Keratinocyte (primary cell): ENCODE measurements at regions not wholly inside any gene's neighbourhood (a gene's known extent, or its start where the extent isn't known, plus 50 kb on each side); places are given as distances from the start of the nearest gene placed in this dataset.

ENCODE experiments used
- DNase-seq: peaks from one replicate; pipeline ENCODE4 v3.0.0-alpha.2; 2011; ENCODE audit warnings: low read depth, missing footprints, low spot score
- FAIRE-seq: peaks from 2 replicates; lab custom pipeline; 2011; peaks lifted over from hg19 to GRCh38; lab: Jason Lieb, UNC
- H2AFZ ChIP-seq: 2 replicates; pipeline ENCODE4 v1.6.0; 2012; ENCODE audit warnings: low read length, control low read depth, inconsistent platforms; ENCODE audit not compliant: control insufficient read depth
- H3K27ac ChIP-seq: 2 replicates; pipeline ENCODE4 v1.5.1; 2011; ENCODE audit warnings: low read length; ENCODE audit not compliant: control insufficient read depth, insufficient read depth
- H3K27me3 ChIP-seq: 3 replicates; pipeline ENCODE4 v1.6.0; 2011; ENCODE audit warnings: low read length; ENCODE audit not compliant: control insufficient read depth, insufficient read depth; ENCODE audit errors: extremely low read depth
- H3K36me3 ChIP-seq, 2 experiments: 2 replicates in 1 of 2; 3 replicates in 1 of 2; pipeline ENCODE4 v1.5.1; 2011; ENCODE audit warnings: low read length in 2 of 2, mild to moderate bottlenecking in 1 of 2; ENCODE audit not compliant: control insufficient read depth in 2 of 2, insufficient read depth in 2 of 2; ENCODE audit errors: extremely low read depth in 1 of 2
- H3K4me1 ChIP-seq: 3 replicates; pipeline ENCODE4 v1.5.1; 2011; ENCODE audit warnings: low read length; ENCODE audit not compliant: control insufficient read depth, insufficient read depth; ENCODE audit errors: extremely low read depth
- H3K4me2 ChIP-seq: 3 replicates; pipeline ENCODE4 v1.6.0; 2011; ENCODE audit warnings: low read depth, low read length; ENCODE audit not compliant: control insufficient read depth, insufficient read depth; ENCODE audit errors: extremely low read depth
- H3K4me3 ChIP-seq, 3 experiments: fragments of 200-600 bp in 1 of 3; sonication (generic) in 1 of 3; 2 replicates in 2 of 3; 3 replicates in 1 of 3; pipeline ENCODE4 v1.5.1; 2011 to 2016; ENCODE audit warnings: low read length in 3 of 3, mild to moderate bottlenecking in 3 of 3, control low read depth in 2 of 3, inconsistent platforms in 1 of 3, low read depth in 1 of 3, mixed read lengths in 1 of 3, mixed run types in 1 of 3, moderate library complexity in 1 of 3; ENCODE audit not compliant: control insufficient read depth in 2 of 3, insufficient read depth in 2 of 3; ENCODE audit errors: extremely low read depth in 1 of 3
- H3K79me2 ChIP-seq: 2 replicates; pipeline ENCODE4 v1.6.0; 2012; ENCODE audit warnings: low read length; ENCODE audit not compliant: control insufficient read depth, insufficient read depth
- H3K9ac ChIP-seq: 3 replicates; pipeline ENCODE4 v1.6.0; 2011; ENCODE audit warnings: low read length; ENCODE audit not compliant: control insufficient read depth, insufficient read depth; ENCODE audit errors: extremely low read depth
- H3K9me1 ChIP-seq: 3 replicates; pipeline ENCODE4 v1.6.0; 2011; ENCODE audit warnings: low read length; ENCODE audit not compliant: control insufficient read depth, insufficient read depth; ENCODE audit errors: extremely low read depth
- H3K9me3 ChIP-seq: 2 replicates; pipeline ENCODE4 v1.5.1; 2012; ENCODE audit warnings: low read depth, low read length; ENCODE audit not compliant: control insufficient read depth
- H4K20me1 ChIP-seq: 3 replicates; pipeline ENCODE4 v1.6.0; 2011; ENCODE audit warnings: low read length; ENCODE audit not compliant: control insufficient read depth, insufficient read depth; ENCODE audit errors: extremely low read depth
- CTCF ChIP-seq, 3 experiments: IDR thresholded peaks in 1 of 3; conservative IDR thresholded peaks in 1 of 3; optimal IDR thresholded peaks in 1 of 3; 2 replicates in 2 of 3; 3 replicates in 1 of 3; pipeline versions ENCODE3 to v1.5.1; 2011; ENCODE audit warnings: low read length in 3 of 3, mild to moderate bottlenecking in 3 of 3, moderate library complexity in 2 of 3, control low read depth in 1 of 3, inconsistent platforms in 1 of 3; ENCODE audit not compliant: insufficient read depth in 2 of 3; ENCODE audit errors: extremely low read depth in 1 of 3
- EZH2 ChIP-seq: IDR thresholded peaks from one replicate; pipeline ENCODE4 v1.6.1; 2012; ENCODE audit warnings: inconsistent platforms, mild to moderate bottlenecking, low read length, moderate library complexity
- dilution Hi-C: fragments of 300-500 bp; cut with MboI; formaldehyde crosslinking; loops from one replicate; pipeline ENCODE4 v1.7.0; 2020; ENCODE audit warnings: low sequenced_read_pairs; ENCODE audit not compliant: extremely low pct_ligation_motif_present

- H3K9me3 ChIP-seq: no peaks in the 10 kb centered on the region
- peak; percentile 15 for DNase-seq
- no peak overlapping the region for H3K9ac ChIP-seq
- H2AFZ ChIP-seq: peak overlapping the region; percentile 27
- H3K4me2 ChIP-seq: no peak overlapping the region
- no peaks in the 10 kb centered on the region for H3K36me3 ChIP-seq
- dilution Hi-C loops: no loop called here
- no peak overlapping the region for H3K27ac ChIP-seq
- H3K79me2 ChIP-seq: no peaks in the 10 kb centered on the region
- H3K4me1 ChIP-seq: no peaks in the 10 kb centered on the region
- H3K9me1 ChIP-seq: no peaks in the 10 kb centered on the region
- H3K27me3 ChIP-seq: no peaks in the 10 kb centered on the region
- no peaks in the 10 kb centered on the region for H4K20me1 ChIP-seq
- peak; percentile 13 for FAIRE-seq
- peak in 1 of 3 experiments; percentile 32 for TF ChIP-seq CTCF (optimal IDR thresholded peaks at IDR 0.05 in 1 of 3, IDR thresholded peaks at IDR 0.05 in 1 of 3, conservative IDR thresholded peaks at IDR 0.05 in 1 of 3; ENCODE audit: extremely low read depth in 1 of 3, insufficient read depth in 2 of 3, low read length in 3 of 3)
- TF ChIP-seq EZH2: no peak
- no peak overlapping the region for H3K4me3 ChIP-seq
These were observed 523.5 kb upstream of the ZEB2 start for GRCh38 chr2:145043399-145043834.

- H4K20me1 ChIP-seq: no peaks in the 10 kb centered on the region
- H3K4me2 ChIP-seq: no peak overlapping the region
- DNase-seq (no peak), FAIRE-seq (no peak)
- H3K36me3 ChIP-seq: no peaks in the 10 kb centered on the region
- TF ChIP-seq CTCF (optimal IDR thresholded peaks at IDR 0.05 in 1 of 3, IDR thresholded peaks at IDR 0.05 in 1 of 3, conservative IDR thresholded peaks at IDR 0.05 in 1 of 3; ENCODE audit: extremely low read depth in 1 of 3, insufficient read depth in 2 of 3, low read length in 3 of 3) (no peak), EZH2 (no peak)
- no peaks in the 10 kb centered on the region for H3K9me1 ChIP-seq
- no peaks in the 10 kb centered on the region for H3K27me3 ChIP-seq
- no peak overlapping the region for H3K27ac ChIP-seq
- H3K9ac ChIP-seq: no peak overlapping the region
- dilution Hi-C loops: no loop called here
- no peaks in the 10 kb centered on the region for H3K79me2 ChIP-seq
- no peak overlapping the region for H3K4me3 ChIP-seq
- no peaks in the 10 kb centered on the region for H3K4me1 ChIP-seq
- no peak overlapping the region for H2AFZ ChIP-seq
- H3K9me3 ChIP-seq: no peaks in the 10 kb centered on the region
These were observed 521.8 kb upstream of the ZEB2 start for GRCh38 chr2:145041706-145042105.
